SK-N-SH (cell line): ENCODE measurements at regions not wholly inside any gene's neighbourhood (a gene's known extent, or its start where the extent isn't known, plus 50 kb on each side); places are given as distances from the start of the nearest gene placed in this dataset.
A peak's percentile ranks its signal among the peaks of the same experiment; 100 is the strongest.

Experiments used
- CTCF ChIA-PET: fragments of 300-600, 350-600 bp; formaldehyde crosslinking; extraction: SDS; loops from one replicate; lab custom pipeline; 2021; lab: Yijun Ruan, JAX
- POLR2A ChIA-PET: fragments of 350-600 bp; sonication (Branson Sonifier 250); formaldehyde crosslinking; extraction: SDS; loops from one replicate; lab custom pipeline; 2020; ENCODE audit warnings: antibody characterized with exemption, inconsistent platforms; lab: Yijun Ruan, JAX
- DNase-seq: peaks from one replicate; pipeline ENCODE4 v3.0.0; 2012
- H2AFZ ChIP-seq: fragments of 200-600 bp; sonication (generic); 2 replicates; pipeline ENCODE4 v1.8.1; 2016; ENCODE audit warnings: antibody characterized with exemption, mild to moderate bottlenecking, low read depth
- H3F3A ChIP-seq: fragments of 200-600 bp; sonication (generic); replicated peaks from 2 replicates; pipeline ENCODE3; 2016; ENCODE audit warnings: antibody characterized with exemption, mild to moderate bottlenecking; ENCODE audit not compliant: insufficient read depth
- H3K27ac ChIP-seq, 2 experiments: fragments of 200-500 bp in 1 of 2; fragments of 200-600 bp in 1 of 2; sonication (Bioruptor generic) in 1 of 2; sonication (generic), shearing (Covaris generic) in 1 of 2; 2 replicates each; pipeline versions ENCODE4 v1.5.1 to v1.6.1; 2014 to 2016; ENCODE audit warnings: low read depth in 2 of 2, inconsistent platforms in 1 of 2, low read length in 1 of 2, mild to moderate bottlenecking in 1 of 2, mixed read lengths in 1 of 2
- H3K27me3 ChIP-seq: fragments of 200-600 bp; sonication (generic), shearing (Covaris generic); 2 replicates; pipeline ENCODE4 v1.6.1; 2016; ENCODE audit warnings: mixed run types; ENCODE audit not compliant: insufficient read depth
- H3K36me3 ChIP-seq, 2 experiments: fragments of 200-500 bp in 1 of 2; fragments of 200-600 bp in 1 of 2; sonication (Bioruptor generic) in 1 of 2; sonication (generic) in 1 of 2; replicated peaks in 1 of 2; 2 replicates each; pipeline versions ENCODE3 to v1.5.1; 2014 to 2016; ENCODE audit warnings: low read length in 1 of 2, mild to moderate bottlenecking in 1 of 2; ENCODE audit not compliant: insufficient read depth in 2 of 2, control insufficient read depth in 1 of 2
- H3K4me1 ChIP-seq, 2 experiments: fragments of 200-500 bp in 1 of 2; fragments of 200-600 bp in 1 of 2; sonication (Bioruptor generic) in 1 of 2; sonication (generic), shearing (Covaris generic) in 1 of 2; 2 replicates each; pipeline versions ENCODE4 v1.5.1 to v1.6.1; 2014 to 2016; ENCODE audit warnings: low read depth in 1 of 2, low read length in 1 of 2, mixed run types in 1 of 2; ENCODE audit not compliant: insufficient read depth in 2 of 2, control insufficient read depth in 1 of 2
- H3K4me2 ChIP-seq: fragments of 200-600 bp; sonication (generic), shearing (Covaris generic); 2 replicates; pipeline ENCODE4 v1.6.1; 2017; ENCODE audit warnings: mixed run types
- H3K4me3 ChIP-seq, 2 experiments: fragments of 200-500 bp in 1 of 2; fragments of 200-600 bp in 1 of 2; sonication (Bioruptor generic) in 1 of 2; sonication (generic), shearing (Covaris generic) in 1 of 2; 2 replicates each; pipeline versions ENCODE4 v1.5.1 to v1.8.1; 2014 to 2016; ENCODE audit warnings: low read depth in 2 of 2, inconsistent platforms in 1 of 2, low read length in 1 of 2, mild to moderate bottlenecking in 1 of 2, mixed read lengths in 1 of 2, moderate library complexity in 1 of 2
- H3K79me2 ChIP-seq: fragments of 200-600 bp; sonication (generic); 2 replicates; pipeline ENCODE4 v1.8.1; 2017; ENCODE audit warnings: mild to moderate bottlenecking; ENCODE audit not compliant: insufficient read depth
- H3K9ac ChIP-seq: fragments of 200-600 bp; sonication (generic); 2 replicates; pipeline ENCODE4 v1.6.1; 2017; ENCODE audit warnings: mixed run types
- H3K9me2 ChIP-seq: fragments of 200-600 bp; sonication (generic); 2 replicates; pipeline ENCODE4 v1.6.1; 2017; ENCODE audit warnings: mixed run types
- H3K9me3 ChIP-seq: fragments of 200-600 bp; sonication (generic); 2 replicates; pipeline ENCODE4 v1.6.1; 2017; ENCODE audit warnings: mixed run types, mild to moderate bottlenecking, moderate library complexity
- H4K20me1 ChIP-seq: fragments of 200-600 bp; sonication (generic); 2 replicates; pipeline ENCODE4 v1.6.1; 2017; ENCODE audit warnings: mild to moderate bottlenecking, mixed run types; ENCODE audit not compliant: insufficient read depth
- CHD2 ChIP-seq: fragments of 150-350 bp; IDR thresholded peaks from 2 replicates; pipeline ENCODE4 v1.6.1; 2018; ENCODE audit warnings: low read length; ENCODE audit not compliant: partially characterized antibody
- EZH2phosphoT487 ChIP-seq: fragments of 200-600 bp; sonication (generic); IDR thresholded peaks from 2 replicates; pipeline ENCODE4 v1.6.1; 2017; ENCODE audit warnings: low read depth, mixed run types, mild to moderate bottlenecking, antibody characterized with exemption, moderate library complexity, borderline replicate concordance
- FOXJ3 ChIP-seq: sonication (generic); formaldehyde crosslinking; IDR thresholded peaks from 2 replicates; pipeline ENCODE4 v1.5.1; 2020; ENCODE audit warnings: mild to moderate bottlenecking, missing genetic modification reagents
- FOXM1 ChIP-seq: IDR thresholded peaks from 2 replicates; pipeline ENCODE4 v1.4.0; 2012; ENCODE audit warnings: low read depth, mild to moderate bottlenecking
- GABPA ChIP-seq: IDR thresholded peaks from 2 replicates; pipeline ENCODE4 v1.4.0; 2012; ENCODE audit warnings: low read depth, mild to moderate bottlenecking
- MEF2A ChIP-seq: IDR thresholded peaks from 2 replicates; pipeline ENCODE4 v1.4.0; 2012; ENCODE audit warnings: low read depth, borderline replicate concordance
- NRF1 ChIP-seq: IDR thresholded peaks from 2 replicates; pipeline ENCODE4 v1.6.1; 2012; ENCODE audit warnings: low read depth, mild to moderate bottlenecking, low read length
- RAD21 ChIP-seq: IDR thresholded peaks from 2 replicates; pipeline ENCODE4 v1.6.1; 2012; ENCODE audit warnings: mild to moderate bottlenecking, low read length
- RCOR1 ChIP-seq: fragments of 150-350 bp; IDR thresholded peaks from 2 replicates; pipeline ENCODE4 v1.6.1; 2017; ENCODE audit warnings: antibody characterized with exemption, low read length
- RFX5 ChIP-seq: IDR thresholded peaks from 2 replicates; pipeline ENCODE4 v1.6.1; 2012; ENCODE audit warnings: mild to moderate bottlenecking, improper control_type of control experiment, low read length
- RXRA ChIP-seq: IDR thresholded peaks from 2 replicates; pipeline ENCODE4 v1.4.0; 2012; ENCODE audit warnings: low read depth, mild to moderate bottlenecking, borderline replicate concordance
- TAF1 ChIP-seq: IDR thresholded peaks from 2 replicates; pipeline ENCODE4 v1.6.1; 2012; ENCODE audit warnings: low read depth, mild to moderate bottlenecking, low read length, moderate library complexity, borderline replicate concordance
- YY1 ChIP-seq: IDR thresholded peaks from 2 replicates; pipeline ENCODE4 v1.4.0; 2012; ENCODE audit warnings: low read depth, mild to moderate bottlenecking
- WGBS: methylation state at CpG from one replicate; pipeline ENCODE4 v1.1.6; 2017; ENCODE audit warnings: low lambda C conversion rate; 5-methylcytosine and 5-hydroxymethylcytosine counted together
- TF ChIP-seq, protein P1 (sequence below): fragments of 150-350 bp; IDR thresholded peaks from 2 replicates; pipeline ENCODE4 v1.6.1; 2016; ENCODE audit warnings: mild to moderate bottlenecking, low read depth, low read length
- TF ChIP-seq, protein P2 (sequence below): IDR thresholded peaks from 2 replicates; pipeline ENCODE4; 2012
- TF ChIP-seq, protein P3 (sequence below): IDR thresholded peaks from 2 replicates; pipeline ENCODE4 v1.4.0; 2012; ENCODE audit warnings: low read depth
- TF ChIP-seq, protein P4 (sequence below): IDR thresholded peaks from 2 replicates; pipeline ENCODE4 v1.4.0; 2012; ENCODE audit warnings: low read depth, borderline replicate concordance

DNA sequence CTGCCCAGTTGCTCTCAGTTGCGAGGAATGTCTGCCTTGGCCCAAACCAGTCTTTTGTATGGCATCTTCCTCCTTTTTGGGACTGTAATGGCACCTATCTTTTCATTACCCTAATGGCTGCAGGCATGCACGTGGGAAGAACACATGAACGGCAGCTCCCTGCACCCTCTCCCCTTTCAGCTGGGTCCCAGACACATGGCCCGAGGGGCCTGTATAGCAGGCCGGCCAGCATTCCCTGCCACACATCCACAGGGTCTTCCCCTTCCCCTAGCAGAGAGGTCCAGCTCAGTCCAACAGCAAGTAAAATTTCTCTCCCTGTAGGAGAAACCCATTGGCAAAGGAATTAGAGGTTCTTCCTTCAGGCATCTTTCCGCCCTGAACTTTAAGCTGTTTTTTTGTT, 829.1 kb upstream of the AGA start:
- no peaks in the 10 kb centered on the region for H3K4me1 ChIP-seq
- POLR2A ChIA-PET = no interaction called here
- no peak overlapping the region for H3K27ac ChIP-seq
- TF ChIP-seq, protein P1, sequence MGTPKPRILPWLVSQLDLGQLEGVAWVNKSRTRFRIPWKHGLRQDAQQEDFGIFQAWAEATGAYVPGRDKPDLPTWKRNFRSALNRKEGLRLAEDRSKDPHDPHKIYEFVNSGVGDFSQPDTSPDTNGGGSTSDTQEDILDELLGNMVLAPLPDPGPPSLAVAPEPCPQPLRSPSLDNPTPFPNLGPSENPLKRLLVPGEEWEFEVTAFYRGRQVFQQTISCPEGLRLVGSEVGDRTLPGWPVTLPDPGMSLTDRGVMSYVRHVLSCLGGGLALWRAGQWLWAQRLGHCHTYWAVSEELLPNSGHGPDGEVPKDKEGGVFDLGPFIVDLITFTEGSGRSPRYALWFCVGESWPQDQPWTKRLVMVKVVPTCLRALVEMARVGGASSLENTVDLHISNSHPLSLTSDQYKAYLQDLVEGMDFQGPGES = no peak
- TF ChIP-seq GABPA (no peak), TAF1 (no peak), YY1 (no peak), CHD2 (no peak), EZH2phosphoT487 (no peak), MEF2A (no peak), RAD21 (no peak), RFX5 (no peak), RCOR1 (no peak), FOXM1 (no peak), NRF1 (no peak), RXRA (no peak), FOXJ3 (CRISPR knock-in tag) (no peak)
- TF ChIP-seq, protein P2, sequence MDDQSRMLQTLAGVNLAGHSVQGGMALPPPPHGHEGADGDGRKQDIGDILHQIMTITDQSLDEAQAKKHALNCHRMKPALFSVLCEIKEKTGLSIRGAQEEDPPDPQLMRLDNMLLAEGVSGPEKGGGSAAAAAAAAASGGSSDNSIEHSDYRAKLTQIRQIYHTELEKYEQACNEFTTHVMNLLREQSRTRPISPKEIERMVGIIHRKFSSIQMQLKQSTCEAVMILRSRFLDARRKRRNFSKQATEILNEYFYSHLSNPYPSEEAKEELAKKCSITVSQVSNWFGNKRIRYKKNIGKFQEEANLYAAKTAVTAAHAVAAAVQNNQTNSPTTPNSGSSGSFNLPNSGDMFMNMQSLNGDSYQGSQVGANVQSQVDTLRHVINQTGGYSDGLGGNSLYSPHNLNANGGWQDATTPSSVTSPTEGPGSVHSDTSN = no peak
- TF ChIP-seq, protein P3, sequence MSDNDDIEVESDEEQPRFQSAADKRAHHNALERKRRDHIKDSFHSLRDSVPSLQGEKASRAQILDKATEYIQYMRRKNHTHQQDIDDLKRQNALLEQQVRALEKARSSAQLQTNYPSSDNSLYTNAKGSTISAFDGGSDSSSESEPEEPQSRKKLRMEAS = no peak
- TF ChIP-seq, protein P4, sequence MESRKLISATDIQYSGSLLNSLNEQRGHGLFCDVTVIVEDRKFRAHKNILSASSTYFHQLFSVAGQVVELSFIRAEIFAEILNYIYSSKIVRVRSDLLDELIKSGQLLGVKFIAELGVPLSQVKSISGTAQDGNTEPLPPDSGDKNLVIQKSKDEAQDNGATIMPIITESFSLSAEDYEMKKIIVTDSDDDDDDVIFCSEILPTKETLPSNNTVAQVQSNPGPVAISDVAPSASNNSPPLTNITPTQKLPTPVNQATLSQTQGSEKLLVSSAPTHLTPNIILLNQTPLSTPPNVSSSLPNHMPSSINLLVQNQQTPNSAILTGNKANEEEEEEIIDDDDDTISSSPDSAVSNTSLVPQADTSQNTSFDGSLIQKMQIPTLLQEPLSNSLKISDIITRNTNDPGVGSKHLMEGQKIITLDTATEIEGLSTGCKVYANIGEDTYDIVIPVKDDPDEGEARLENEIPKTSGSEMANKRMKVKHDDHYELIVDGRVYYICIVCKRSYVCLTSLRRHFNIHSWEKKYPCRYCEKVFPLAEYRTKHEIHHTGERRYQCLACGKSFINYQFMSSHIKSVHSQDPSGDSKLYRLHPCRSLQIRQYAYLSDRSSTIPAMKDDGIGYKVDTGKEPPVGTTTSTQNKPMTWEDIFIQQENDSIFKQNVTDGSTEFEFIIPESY = no peak
- no peak overlapping the region for H3K4me3 ChIP-seq
- no peaks in the 10 kb centered on the region for H3K27me3 ChIP-seq
- no peaks in the 10 kb centered on the region for H3K79me2 ChIP-seq
- H2AFZ ChIP-seq = no peak overlapping the region
- H3F3A ChIP-seq = no peaks in the 10 kb centered on the region
- CTCF ChIA-PET = no interaction called here
- peak; percentile 1 for DNase-seq
- H3K9me3 ChIP-seq = no peaks in the 10 kb centered on the region
- H3K9me2 ChIP-seq = no peaks in the 10 kb centered on the region
- no peaks in the 10 kb centered on the region for H4K20me1 ChIP-seq
- H3K4me2 ChIP-seq = no peak overlapping the region
- WGBS = 12% methylated on average over 6 of the region's 6 CpGs
- H3K36me3 ChIP-seq = no peaks in the 10 kb centered on the region
- no peak overlapping the region for H3K9ac ChIP-seq
